A549 (cell line): ENCODE measurements at regions not wholly inside any gene's neighbourhood (a gene's known extent, or its start where the extent isn't known, plus 50 kb on each side); places are given as distances from the start of the nearest gene placed in this dataset.

Experiments used
- ATAC-seq, 2 experiments: fragments of 200-7000 bp in 1 of 2; fragments of >200 bp in 1 of 2; cut with Nextera tagmentation in 1 of 2; cut with Tn5 transposase in 1 of 2; 3 replicates each; pipeline versions ENCODE4 v1.8.0 to v1.9.1; 2018 to 2020; ENCODE audit warnings: mild to moderate bottlenecking in 1 of 2, moderate library complexity in 1 of 2
- CTCF ChIA-PET: fragments of 300-600 bp; sonication (Branson Sonifier 250); formaldehyde crosslinking; extraction: SDS; loops from one replicate; lab custom pipeline; 2021; ENCODE audit warnings: antibody characterized with exemption, inconsistent platforms; lab: Yijun Ruan, JAX
- POLR2A ChIA-PET: fragments of 350-600 bp; formaldehyde crosslinking; extraction: SDS; loops from one replicate; lab custom pipeline; 2021; ENCODE audit warnings: antibody characterized with exemption, inconsistent platforms; lab: Yijun Ruan, JAX
- DNase-seq, 2 experiments: peaks; one replicate each; pipeline versions ENCODE4 v3.0.0 to v3.0.0-alpha.2; 2011 to 2016; ENCODE audit warnings: low read depth in 1 of 2, low spot score in 1 of 2
- FAIRE-seq: peaks from 2 replicates; lab custom pipeline; 2011; peaks lifted over from hg19 to GRCh38; lab: Jason Lieb, UNC
- H3K27ac ChIP-seq, 2 experiments: fragments of >200 bp; sonication (Bioruptor Twin); formaldehyde crosslinking; 3 replicates each; pipeline ENCODE4 v1.5.1; 2016 to 2017
- H3K4me1 ChIP-seq: fragments of >200 bp; sonication (Bioruptor Twin); formaldehyde crosslinking; 3 replicates; pipeline ENCODE4 v1.6.1; 2016
- H3K4me2 ChIP-seq: fragments of >200 bp; sonication (Bioruptor Twin); formaldehyde crosslinking; 3 replicates; pipeline ENCODE4 v1.6.1; 2016
- H3K4me3 ChIP-seq: fragments of >200 bp; sonication (Bioruptor Twin); formaldehyde crosslinking; 3 replicates; pipeline ENCODE4 v1.5.1; 2016
- H3K9me3 ChIP-seq: fragments of >200 bp; sonication (Bioruptor Twin); formaldehyde crosslinking; 3 replicates; pipeline ENCODE4 v1.6.1; 2016
- ATOH8 ChIP-seq: fragments of 250-450 bp; sonication (Bioruptor Pico); IDR thresholded peaks from 2 replicates; pipeline ENCODE4 v1.5.0; 2020; ENCODE audit warnings: low read depth, mild to moderate bottlenecking, moderate library complexity
- CEBPB ChIP-seq, 2 experiments: fragments of >200 bp in 1 of 2; sonication (Bioruptor Twin) in 1 of 2; formaldehyde crosslinking in 1 of 2; IDR thresholded peaks; 2 replicates each; pipeline ENCODE4 v1.6.1; 2012 to 2016
- CHD2 ChIP-seq: fragments of 150-350 bp; IDR thresholded peaks from 2 replicates; pipeline ENCODE4 v1.6.1; 2014; ENCODE audit warnings: low read length; ENCODE audit not compliant: partially characterized antibody
- CHD4 ChIP-seq: fragments of 200-600 bp; sonication (generic); IDR thresholded peaks from 2 replicates; pipeline ENCODE4 v1.6.1; 2016; ENCODE audit warnings: antibody characterized with exemption, mild to moderate bottlenecking, borderline replicate concordance
- CTCF ChIP-seq: fragments of >200 bp; sonication (Bioruptor Twin); formaldehyde crosslinking; IDR thresholded peaks from 3 replicates; pipeline ENCODE4 v1.5.1; 2016
- EHMT2 ChIP-seq: fragments of 200-600 bp; sonication (generic); IDR thresholded peaks from 2 replicates; pipeline ENCODE4 v1.6.1; 2016; ENCODE audit warnings: antibody characterized with exemption, low read depth, mild to moderate bottlenecking, moderate library complexity
- EP300 ChIP-seq, 2 experiments: fragments of >200 bp; sonication (Bioruptor Twin); formaldehyde crosslinking; IDR thresholded peaks; 2 replicates in 1 of 2; 3 replicates in 1 of 2; pipeline ENCODE4 v1.6.1; 2016 to 2017
- FOSL2 ChIP-seq, 2 experiments: fragments of 450-650 bp in 1 of 2; fragments of >200 bp in 1 of 2; sonication (Bioruptor Twin) in 1 of 2; formaldehyde crosslinking; IDR thresholded peaks; 2 replicates each; pipeline versions ENCODE4 v1.5.0 to v1.6.1; 2016 to 2020; ENCODE audit warnings: mild to moderate bottlenecking in 1 of 2, moderate library complexity in 1 of 2
- HEYL ChIP-seq: fragments of 250-450 bp; sonication (Bioruptor Pico); IDR thresholded peaks from 2 replicates; pipeline ENCODE4 v1.8.0; 2021; ENCODE audit warnings: mild to moderate bottlenecking, moderate library complexity
- MAFK ChIP-seq: fragments of 450-650 bp; IDR thresholded peaks from 2 replicates; pipeline ENCODE4 v1.6.1; 2014; ENCODE audit not compliant: partially characterized antibody
- NR3C1 ChIP-seq: fragments of >200 bp; sonication (Bioruptor Twin); formaldehyde crosslinking; IDR thresholded peaks from 3 replicates; pipeline ENCODE4 v1.6.1; 2017
- PBX3 ChIP-seq: IDR thresholded peaks from 2 replicates; pipeline ENCODE4 v1.6.1; 2012
- POLR2A ChIP-seq: IDR thresholded peaks from 2 replicates; pipeline ENCODE4 v1.6.1; 2012; ENCODE audit warnings: mild to moderate bottlenecking, low read length
- RAD21 ChIP-seq, 2 experiments: fragments of >200 bp in 1 of 2; sonication (Bioruptor Twin) in 1 of 2; formaldehyde crosslinking in 1 of 2; IDR thresholded peaks in 1 of 2; conservative IDR thresholded peaks in 1 of 2; 2 replicates in 1 of 2; 3 replicates in 1 of 2; pipeline ENCODE4 v1.6.1; 2012 to 2018; ENCODE audit warnings: inconsistent platforms in 1 of 2
- RNF2 ChIP-seq: fragments of 200-600 bp; sonication (generic); IDR thresholded peaks from 2 replicates; pipeline ENCODE4 v1.6.1; 2016; ENCODE audit warnings: low read depth, mild to moderate bottlenecking, antibody characterized with exemption, moderate library complexity, borderline replicate concordance
- SMC3 ChIP-seq: fragments of >200 bp; sonication (Bioruptor Twin); formaldehyde crosslinking; IDR thresholded peaks from 3 replicates; pipeline ENCODE4 v1.6.1; 2018; ENCODE audit warnings: inconsistent platforms
- TP53 ChIP-seq: fragments of 250-450 bp; sonication (Bioruptor Pico); IDR thresholded peaks from 2 replicates; pipeline ENCODE4 v1.5.0; 2021; ENCODE audit warnings: mild to moderate bottlenecking, moderate library complexity
- WGBS: methylation state at CpG from one replicate; pipeline ENCODE4 v1.1.6; 2017; ENCODE audit errors: missing lambda C conversion rate; 5-methylcytosine and 5-hydroxymethylcytosine counted together
- TF ChIP-seq, protein P1 (sequence below): fragments of >200 bp; sonication (Bioruptor Twin); formaldehyde crosslinking; IDR thresholded peaks from 2 replicates; pipeline ENCODE4 v1.6.1; 2016

GRCh38 chr17:68803164-68803929 lies 151.8 kb downstream of the ABCA8 start:
- ATAC-seq (no peak), FAIRE-seq (peak; percentile 73), DNase-seq (no peak)
- WGBS: 42% methylated on average over 4 of the region's 4 CpGs
- Histone ChIP-seq H3K27ac (peak overlapping the region in 1 of 2 experiments; percentile 23; a peak in 1 of 6 replicates), H3K9me3 (no peaks in the 10 kb centered on the region), H3K4me2 (no peak overlapping the region), H3K4me3 (no peak overlapping the region), H3K4me1 (peaks cover 8% of the 10 kb centered on the region; the same call in 1 of the 3 replicates)
- CTCF ChIA-PET: interaction anchor here (0.7 to 1.5 kb wide), 5 partner anchors 11 to 440 kb away, joined by 3 read pairs; no protein-coding TSS in a partner anchor
- POLR2A ChIA-PET: no interaction called here
- no peak for TF ChIP-seq PBX3
- peak; percentile 63 for TF ChIP-seq MAFK
- TF ChIP-seq CHD4: no peak
- TF ChIP-seq HEYL (CRISPR knock-in tag): no peak
- no peak for TF ChIP-seq POLR2A
- TF ChIP-seq ATOH8: no peak

GRCh38 chr17:68801335-68802247 lies 153.6 kb downstream of the ABCA8 start:
- FAIRE-seq: no peak

GRCh38 chr17:68800751-68801150 lies 154.4 kb downstream of the ABCA8 start:
- ChIA-PET CTCF (interaction anchor here (0.6 kb wide), 1 partner anchor 95 kb away, joined by 3 read pairs; no protein-coding TSS in a partner anchor), POLR2A (no interaction called here)
- FAIRE-seq (peak; percentile 94), DNase-seq (no peak), ATAC-seq (no peak)
- no peaks in the 10 kb centered on the region for H3K9me3 ChIP-seq
- TF ChIP-seq RAD21 (conservative IDR thresholded peaks at IDR 0.05 in 1 of 2, IDR thresholded peaks at IDR 0.05 in 1 of 2): no peak
- 0 out of 4 replicates have a peak, but pooled peaks of 1 of the 2 experiments have one; percentile 9 for TF ChIP-seq CEBPB (IDR thresholded peaks at IDR 0.05)
- H3K4me1 ChIP-seq: peaks cover 14% of the 10 kb centered on the region; the same call in 2 of the 3 replicates
- H3K4me2 ChIP-seq: no peak overlapping the region
- no peak overlapping the region for H3K27ac ChIP-seq
- H3K4me3 ChIP-seq: no peak overlapping the region

More at GRCh38 chr17:68801335-68802247, 153.6 kb downstream of the ABCA8 start:
- POLR2A ChIA-PET: no interaction called here
- no peak for DNase-seq
- CTCF ChIA-PET: interaction anchor here (1.1 kb wide), 1 partner anchor 450 kb away, joined by 3 read pairs; no protein-coding TSS in a partner anchor
- no peak overlapping the region for H3K27ac ChIP-seq
- no peak overlapping the region for H3K4me3 ChIP-seq
- no peaks in the 10 kb centered on the region for H3K9me3 ChIP-seq
- TF ChIP-seq CHD2 (no peak), NR3C1 (no peak), RNF2 (no peak), CHD4 (no peak)
- TF ChIP-seq, all 56 proteins: peak for 0
- H3K4me2 ChIP-seq: no peak overlapping the region
- peaks cover 10% of the 10 kb centered on the region; the same call in 2 of the 3 replicates for H3K4me1 ChIP-seq
- whole genome bisulfite sequencing: 66% methylated on average over 9 of the region's 9 CpGs
- ATAC-seq: no peak

DNA sequence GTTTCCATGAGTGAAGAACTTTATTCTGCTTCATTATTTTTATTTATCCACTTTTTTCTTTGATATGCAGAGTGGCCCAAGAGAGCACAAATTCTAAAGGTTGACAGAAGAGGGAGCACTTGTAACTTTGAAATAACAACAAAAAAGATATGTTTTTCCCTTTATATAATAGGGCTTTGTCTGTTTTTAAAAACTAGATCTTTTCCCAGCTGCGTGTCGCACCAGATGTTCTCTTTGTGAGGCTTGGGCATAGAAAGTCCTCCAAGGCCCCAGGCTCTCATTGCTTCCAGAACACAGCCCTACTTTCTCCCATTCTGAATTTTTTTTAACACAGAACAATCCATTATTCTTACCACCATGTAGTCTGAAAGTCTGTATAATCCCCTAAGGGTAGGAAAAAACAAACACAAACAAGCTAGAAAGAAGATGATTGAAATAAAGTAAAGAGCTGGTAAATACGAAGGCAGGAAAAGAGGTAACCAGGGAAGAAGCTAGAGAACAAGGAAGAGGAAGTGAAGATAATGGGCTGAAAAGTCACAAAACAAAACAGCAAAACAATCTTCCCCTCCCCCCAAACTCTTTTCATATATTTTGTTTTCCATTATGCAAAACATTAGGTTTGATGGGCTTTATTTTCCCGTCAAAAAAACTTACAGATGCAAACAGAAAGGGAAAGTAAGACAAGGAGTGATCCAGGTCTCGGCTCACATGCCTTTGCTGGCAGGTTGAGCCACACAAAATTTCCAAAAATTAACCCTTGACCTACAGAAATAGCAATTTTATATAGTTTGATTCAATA lies 160.4 kb downstream of the ABCA8 start:
- POLR2A ChIA-PET: interaction anchor here (1.2 kb wide), 1 partner anchor 27 kb away, joined by 4 read pairs; no protein-coding TSS in a partner anchor
- CTCF ChIA-PET: interaction anchor here (0.6 to 11.8 kb wide), 11 partner anchors 11 to 452 kb away, joined by 3 to 128 read pairs (median 3); no protein-coding TSS in a partner anchor
- peak overlapping the region; percentile 57; the same call in 2 of the 3 replicates for H3K4me2 ChIP-seq
- 77% methylated on average over 5 of the region's 5 CpGs for WGBS
- FAIRE-seq (no peak), ATAC-seq (peak in 1 of 2 experiments; percentile 28; a peak in 2 of 6 replicates), DNase-seq (no peak)
- H3K27ac ChIP-seq: peak overlapping the region; percentile 45 to 79; a peak in 5 of 6 replicates
- H3K4me1 ChIP-seq: peaks cover 41% of the 10 kb centered on the region
- no peak overlapping the region for H3K4me3 ChIP-seq
- TF ChIP-seq, protein P1, sequence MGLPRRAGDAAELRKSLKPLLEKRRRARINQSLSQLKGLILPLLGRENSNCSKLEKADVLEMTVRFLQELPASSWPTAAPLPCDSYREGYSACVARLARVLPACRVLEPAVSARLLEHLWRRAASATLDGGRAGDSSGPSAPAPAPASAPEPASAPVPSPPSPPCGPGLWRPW: no peak
- TF ChIP-seq EP300 (IDR thresholded peaks at IDR 0.05) (no peak), SMC3 (no peak; the same call in 2 of the 3 replicates), EHMT2 (no peak), RAD21 (conservative IDR thresholded peaks at IDR 0.05 in 1 of 2, IDR thresholded peaks at IDR 0.05 in 1 of 2) (peak in 1 of 2 experiments; percentile 29; a peak in 1 of 5 replicates), FOSL2 (IDR thresholded peaks at IDR 0.05) (no peak), FOSL2 (CRISPR knock-in tag; IDR thresholded peaks at IDR 0.05) (no peak), TP53 (CRISPR knock-in tag) (no peak), CTCF (peak; percentile 15; the same call in 1 of the 3 replicates)
- 0 out of 3 replicates have a peak, but pooled peaks cover 2% of the 10 kb centered on the region for H3K9me3 ChIP-seq
